H7 (cell line): ENCODE measurements at regions not wholly inside any gene's neighbourhood (a gene's known extent, or its start where the extent isn't known, plus 50 kb on each side); places are given as distances from the start of the nearest gene placed in this dataset.
"Not testable (repeated sequence)": the region's sequence is repeated elsewhere in the genome, so short reads cannot be mapped to it uniquely, and the experiment has no call there.

Experiments used
- DNase-seq: peaks from one replicate; pipeline ENCODE4 v3.0.0; 2012
- H3K27me3 ChIP-seq: 2 replicates; pipeline ENCODE4 v1.6.0; 2011; ENCODE audit warnings: mild to moderate bottlenecking, low read length; ENCODE audit not compliant: control insufficient read depth, insufficient read depth
- H3K36me3 ChIP-seq: replicated peaks from 2 replicates; pipeline ENCODE4 v1.5.1; 2011; ENCODE audit warnings: low read length; ENCODE audit not compliant: control insufficient read depth, insufficient read depth
- H3K4me3 ChIP-seq: 2 replicates; pipeline ENCODE4 v1.5.1; 2011; ENCODE audit warnings: low read depth, mild to moderate bottlenecking, control low read depth, low read length, moderate library complexity; ENCODE audit not compliant: insufficient read depth

GRCh38 chr6:81939766-81940165 is 187.3 kb upstream of the TENT5A start:
- no peaks in the 10 kb centered on the region for H3K36me3 ChIP-seq
- DNase-seq: no peak

GRCh38 chr6:81938991-81939732 is 186.7 kb upstream of the TENT5A start:
- Histone ChIP-seq H3K36me3 (no peaks in the 10 kb centered on the region), H3K27me3 (no peaks in the 10 kb centered on the region), H3K4me3 (no peak overlapping the region)
- DNase-seq: no peak

More at GRCh38 chr6:81939766-81940165, 187.3 kb upstream of the TENT5A start:
- H3K27me3 ChIP-seq: no peaks in the 10 kb centered on the region
- no peak overlapping the region for H3K4me3 ChIP-seq

GRCh38 chr6:81938014-81938856 is 185.8 kb upstream of the TENT5A start:
- DNase-seq: no peak
- H3K4me3 ChIP-seq: no peak overlapping the region
- H3K27me3 ChIP-seq: no peaks in the 10 kb centered on the region
- H3K36me3 ChIP-seq: no peaks in the 10 kb centered on the region

GRCh38 chr6:81937296-81937937 is 184.9 kb upstream of the TENT5A start:
- Histone ChIP-seq H3K27me3 (no peaks in the 10 kb centered on the region), H3K4me3 (no peak overlapping the region), H3K36me3 (no peaks in the 10 kb centered on the region)
- no peak for DNase-seq

GRCh38 chr6:81934936-81935335 is 182.5 kb upstream of the TENT5A start:
- no peaks in the 10 kb centered on the region for H3K27me3 ChIP-seq
- H3K4me3 ChIP-seq: no peak overlapping the region
- H3K36me3 ChIP-seq: no peaks in the 10 kb centered on the region
- no peak for DNase-seq

- no peaks in the 10 kb centered on the region for H3K27me3 ChIP-seq
- DNase-seq: no peak
- H3K4me3 ChIP-seq: no peak overlapping the region
- no peaks in the 10 kb centered on the region for H3K36me3 ChIP-seq
Measured at GRCh38 chr6:81933608-81934051, 181.1 kb upstream of the TENT5A start.

GRCh38 chr6:81933089-81933488 is 180.6 kb upstream of the TENT5A start:
- no peaks in the 10 kb centered on the region for H3K36me3 ChIP-seq
- DNase-seq: no peak
- H3K4me3 ChIP-seq: no peak overlapping the region
- H3K27me3 ChIP-seq: no peaks in the 10 kb centered on the region

GRCh38 chr6:81932448-81932847 is 180.0 kb upstream of the TENT5A start:
- not testable (repeated sequence) for H3K27me3 ChIP-seq, H3K4me3 ChIP-seq, DNase-seq, H3K36me3 ChIP-seq

- no peaks in the 10 kb centered on the region for H3K36me3 ChIP-seq
- DNase-seq: no peak
- no peaks in the 10 kb centered on the region for H3K27me3 ChIP-seq
Measured at GRCh38 chr6:81929828-81930227, 177.3 kb upstream of the TENT5A start.

GRCh38 chr6:81925201-81925600 is 172.7 kb upstream of the TENT5A start:
- DNase-seq: no peak
- Histone ChIP-seq H3K4me3 (no peak overlapping the region), H3K27me3 (no peaks in the 10 kb centered on the region), H3K36me3 (no peaks in the 10 kb centered on the region)

More at GRCh38 chr6:81929828-81930227, 177.3 kb upstream of the TENT5A start:
- no peak overlapping the region for H3K4me3 ChIP-seq

- H3K27me3 ChIP-seq: no peaks in the 10 kb centered on the region
- H3K4me3 ChIP-seq: no peak overlapping the region
- DNase-seq: no peak
- no peaks in the 10 kb centered on the region for H3K36me3 ChIP-seq
Measured at GRCh38 chr6:81909981-81910900, 157.8 kb upstream of the TENT5A start.

GRCh38 chr6:81909162-81909561 is 156.7 kb upstream of the TENT5A start:
- DNase-seq: no peak
- Histone ChIP-seq H3K4me3 (no peak overlapping the region), H3K36me3 (no peaks in the 10 kb centered on the region), H3K27me3 (no peaks in the 10 kb centered on the region)

- no peak for DNase-seq
- H3K36me3 ChIP-seq: no peaks in the 10 kb centered on the region
- H3K4me3 ChIP-seq: no peak overlapping the region
- H3K27me3 ChIP-seq: no peaks in the 10 kb centered on the region
Measured at GRCh38 chr6:81906709-81907204, 154.3 kb upstream of the TENT5A start.

GRCh38 chr6:81906041-81906440 is 153.6 kb upstream of the TENT5A start:
- no peaks in the 10 kb centered on the region for H3K36me3 ChIP-seq
- no peaks in the 10 kb centered on the region for H3K27me3 ChIP-seq
- no peak for DNase-seq
- H3K4me3 ChIP-seq: no peak overlapping the region
